K562 (cell line): ENCODE measurements at regions not wholly inside any gene's neighbourhood (a gene's known extent, or its start where the extent isn't known, plus 50 kb on each side); places are given as distances from the start of the nearest gene placed in this dataset.

Experiments
- ATAC-seq: fragments of 200-7000 bp; cut with Tn5 transposase; 3 replicates; pipeline ENCODE4 v1.9.1; 2020; ENCODE audit warnings: moderate library complexity
- BruUV-seq: library from RNA; stranded (reverse); fragments of 400-500 nt; replicated peaks from 2 replicates; lab custom pipeline; 2021; lab: Mats Ljungman, UMichigan
- CTCF ChIA-PET: fragments of 300-600 bp; formaldehyde crosslinking; extraction: SDS; loops from one replicate; lab custom pipeline; 2021; ENCODE audit warnings: low intra/inter-chr PET ratio; lab: Yijun Ruan, JAX
- POLR2A ChIA-PET: fragments of 300-600, 350-650 bp; sonication (Branson Sonifier 250); formaldehyde crosslinking; extraction: SDS; loops from one replicate; lab custom pipeline; 2021; ENCODE audit warnings: antibody characterized with exemption, inconsistent platforms; lab: Yijun Ruan, JAX
- DNase-seq, 4 experiments: peaks; one replicate each; pipeline versions ENCODE4 v3.0.0 to v3.0.0-alpha.2; 2011 to 2018; ENCODE audit warnings: low spot score in 3 of 4, mixed read lengths in 3 of 4; ENCODE audit errors: extremely low read depth in 1 of 4
- FAIRE-seq: peaks from 2 replicates; lab custom pipeline; 2011; peaks lifted over from hg19 to GRCh38; lab: Jason Lieb, UNC
- H2AFZ ChIP-seq: 2 replicates; pipeline ENCODE4 v1.6.0; 2011; ENCODE audit warnings: low read depth, low read length, control low read depth, inconsistent platforms
- H3K27ac ChIP-seq: fragments of 200-600 bp; 3 replicates; pipeline ENCODE4 v1.8.0; 2011; ENCODE audit warnings: low read depth, mild to moderate bottlenecking, control low read depth, inconsistent platforms, low read length, moderate library complexity, mixed read lengths; ENCODE audit errors: extremely low read depth
- H3K27me3 ChIP-seq, 2 experiments: fragments of 300-600 bp in 1 of 2; 2 replicates in 1 of 2; 3 replicates in 1 of 2; pipeline versions ENCODE4 v1.6.0 to v1.8.0; 2011; ENCODE audit warnings: inconsistent platforms in 2 of 2, low read length in 2 of 2, mild to moderate bottlenecking in 1 of 2, mixed read lengths in 1 of 2, moderate library complexity in 1 of 2; ENCODE audit not compliant: control insufficient read depth in 2 of 2, insufficient read depth in 2 of 2
- H3K36me3 ChIP-seq: fragments of 300-600 bp; 3 replicates; pipeline ENCODE4 v1.8.0; 2011; ENCODE audit warnings: mild to moderate bottlenecking, low read length, inconsistent platforms; ENCODE audit not compliant: control insufficient read depth, insufficient read depth
- H3K4me1 ChIP-seq, 2 experiments: fragments of 200-600 bp in 1 of 2; replicated peaks in 1 of 2; 2 replicates in 1 of 2; 3 replicates in 1 of 2; pipeline versions ENCODE4 v1.5.1 to v1.8.0; 2011; ENCODE audit warnings: inconsistent platforms in 2 of 2, low read length in 2 of 2, mild to moderate bottlenecking in 1 of 2, mixed read lengths in 1 of 2, moderate library complexity in 1 of 2; ENCODE audit not compliant: control insufficient read depth in 2 of 2, insufficient read depth in 2 of 2
- H3K4me2 ChIP-seq: 2 replicates; pipeline ENCODE4 v1.6.1; 2011; ENCODE audit warnings: low read length, control low read depth, inconsistent platforms, mixed read lengths; ENCODE audit not compliant: insufficient read depth
- H3K4me3 ChIP-seq: fragments of 200-600 bp; sonication (generic), shearing (Covaris generic); 2 replicates; pipeline ENCODE4 v1.5.1; 2016; ENCODE audit warnings: control low read depth, inconsistent platforms
- H3K79me2 ChIP-seq: fragments of 200-600 bp; 3 replicates; pipeline ENCODE4 v1.8.0; 2011; ENCODE audit warnings: low read length, inconsistent platforms; ENCODE audit not compliant: control insufficient read depth, insufficient read depth
- H3K9ac ChIP-seq, 2 experiments: 2 replicates each; pipeline versions ENCODE4 v1.6.0 to v1.6.1; 2011; ENCODE audit warnings: low read depth in 2 of 2, low read length in 2 of 2, control low read depth in 1 of 2, inconsistent platforms in 1 of 2, mild to moderate bottlenecking in 1 of 2, mixed read lengths in 1 of 2; ENCODE audit not compliant: insufficient read depth in 1 of 2
- H3K9me1 ChIP-seq: one replicate; pipeline ENCODE4 v1.6.0; 2011; ENCODE audit warnings: inconsistent platforms, mild to moderate bottlenecking, low read length, moderate library complexity; ENCODE audit not compliant: control insufficient read depth, insufficient read depth
- H3K9me3 ChIP-seq: replicated peaks from 2 replicates; pipeline ENCODE4 v1.5.1; 2011; ENCODE audit warnings: low read depth, low read length, inconsistent platforms; ENCODE audit not compliant: control insufficient read depth, insufficient read depth
- H4K20me1 ChIP-seq: replicated peaks from 2 replicates; pipeline ENCODE4 v1.6.1; 2011; ENCODE audit warnings: low read length, inconsistent platforms, mixed read lengths; ENCODE audit not compliant: control insufficient read depth, insufficient read depth
- ARHGAP35 ChIP-seq: fragments of 450-650 bp; IDR thresholded peaks from 2 replicates; pipeline ENCODE4 v1.6.1; 2018; ENCODE audit not compliant: partially characterized antibody
- ATF1 ChIP-seq, 2 experiments: fragments of 450-650 bp in 1 of 2; IDR thresholded peaks; 2 replicates each; pipeline ENCODE4 v1.6.1; 2016; ENCODE audit warnings: missing compliant biosample characterization in 1 of 2, missing genetic modification characterization in 1 of 2
- BCL6 ChIP-seq: fragments of 250-450 bp; sonication (Bioruptor Pico); IDR thresholded peaks from 2 replicates; pipeline ENCODE4 v1.4.0; 2020
- EHMT2 ChIP-seq: fragments of 450-650 bp; IDR thresholded peaks from 2 replicates; pipeline ENCODE4 v1.6.1; 2018; ENCODE audit warnings: antibody characterized with exemption
- KHSRP ChIP-seq: fragments of 450-650 bp; IDR thresholded peaks from 2 replicates; pipeline ENCODE4 v1.6.1; 2017
- PTTG1 ChIP-seq: fragments of 450-650 bp; IDR thresholded peaks from 2 replicates; pipeline ENCODE4 v1.6.1; 2016; ENCODE audit warnings: low read depth, mild to moderate bottlenecking, missing genetic modification characterization, missing compliant biosample characterization
- RBM39 ChIP-seq: fragments of 200-400 bp; formaldehyde crosslinking; optimal IDR thresholded peaks from 2 replicates; pipeline ENCODE3; 2018; ENCODE audit warnings: low read depth, low read length
- ZBTB8A ChIP-seq: fragments of 450-650 bp; IDR thresholded peaks from 2 replicates; pipeline ENCODE4 v1.6.1; 2018; ENCODE audit warnings: mild to moderate bottlenecking, moderate library complexity; ENCODE audit not compliant: partially characterized antibody
- ZNF347 ChIP-seq: fragments of 450-650 bp; formaldehyde crosslinking; IDR thresholded peaks from 2 replicates; pipeline ENCODE4 v1.4.0; 2020; ENCODE audit warnings: low read depth, mild to moderate bottlenecking, moderate library complexity
- WGBS: fragments of 100-300 bp; shearing (Covaris generic); methylation state at CpG from one replicate; pipeline ENCODE4 v1.1.6; 2016; ENCODE audit warnings: low coverage, mixed read lengths; ENCODE audit not compliant: insufficient coverage; ENCODE audit errors: missing lambda C conversion rate; 5-methylcytosine and 5-hydroxymethylcytosine counted together
- in situ Hi-C: fragments of 300-500 bp; cut with MboI; formaldehyde crosslinking; loops from 4 replicates; pipeline ENCODE4 v1.15.0; 2018; ENCODE audit warnings: inconsistent platforms, mixed read lengths
- intact Hi-C: fragments of 100-400 bp; cut with micrococcal nuclease; formaldehyde crosslinking; loops from 2 replicates; pipeline ENCODE4 v1.14.2; 2022
- TF ChIP-seq, protein P1 (sequence below), 2 experiments: fragments of 450-650 bp in 1 of 2; sonication (generic) in 1 of 2; formaldehyde crosslinking in 1 of 2; IDR thresholded peaks in 1 of 2; conservative IDR thresholded peaks in 1 of 2; 2 replicates each; pipeline versions ENCODE4 v1.6.1 to v1.8.1; 2016 to 2023; ENCODE audit warnings: mild to moderate bottlenecking in 2 of 2, moderate library complexity in 2 of 2, inconsistent platforms in 1 of 2, missing genetic modification reagents in 1 of 2

DNA sequence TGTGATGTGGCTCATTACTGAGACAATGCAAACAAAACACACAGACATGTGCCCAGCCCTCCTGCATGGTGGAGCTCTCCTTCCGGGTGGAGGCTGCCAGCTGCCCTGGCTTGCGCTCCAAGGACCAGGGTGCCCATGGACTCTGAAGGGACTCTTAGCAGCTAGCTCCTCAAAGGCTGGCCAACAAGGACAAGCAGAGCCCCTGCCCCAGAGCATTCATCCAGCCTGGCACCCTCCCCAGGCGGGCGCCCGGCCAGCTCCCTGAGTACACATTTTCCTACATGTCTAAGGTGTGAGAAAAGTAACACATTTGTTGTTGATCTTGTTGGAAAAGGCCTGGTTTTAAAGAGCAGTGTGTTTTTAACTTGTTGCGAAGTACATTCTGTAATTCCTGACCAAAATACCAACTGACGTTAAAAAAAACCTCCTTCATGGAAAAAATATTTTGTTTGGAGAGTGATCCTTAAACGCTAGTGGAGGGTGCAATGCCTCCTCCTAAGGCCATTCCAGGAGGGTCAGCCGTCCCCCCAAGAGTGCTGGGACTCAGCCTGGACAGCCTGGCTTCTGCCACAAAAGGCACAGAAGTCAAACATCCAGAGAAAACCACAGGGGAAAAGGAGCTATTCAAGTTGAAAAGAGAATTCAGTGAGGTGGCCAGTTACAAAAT is 86.9 kb downstream of the KLF15 start:
- 0% methylated on average over 7 of the region's 9 CpGs for WGBS
- ChIA-PET CTCF (no interaction called here), POLR2A (no interaction called here)
- intact Hi-C loops = no loop called here
- H3K27ac ChIP-seq = no peak overlapping the region
- H4K20me1 ChIP-seq = no peaks in the 10 kb centered on the region
- no TSS peak for BruUV-seq
- H3K4me3 ChIP-seq = no peak overlapping the region
- peaks cover 0 to 9% of the 10 kb centered on the region in 2 experiments; a peak in 2 of 5 replicates for H3K4me1 ChIP-seq
- FAIRE-seq = no peak
- H2AFZ ChIP-seq = no peak overlapping the region
- no peak for ATAC-seq
- no peaks in the 10 kb centered on the region for H3K79me2 ChIP-seq
- no peaks in the 10 kb centered on the region for H3K36me3 ChIP-seq
- in situ Hi-C loops = no loop called here
- peaks cover 5 to 32% of the 10 kb centered on the region in 2 experiments; a peak in 4 of 5 replicates for H3K27me3 ChIP-seq
- TF ChIP-seq ATF1 (CRISPR knock-in tag; IDR thresholded peaks at IDR 0.05) = no peak
- no peak for TF ChIP-seq ATF1 (tag; IDR thresholded peaks at IDR 0.05)
- no peak overlapping the region for H3K4me2 ChIP-seq
- DNase-seq = no peak
- H3K9me1 ChIP-seq = no peaks in the 10 kb centered on the region
- no peaks in the 10 kb centered on the region for H3K9me3 ChIP-seq
- no peak overlapping the region for H3K9ac ChIP-seq

DNA sequence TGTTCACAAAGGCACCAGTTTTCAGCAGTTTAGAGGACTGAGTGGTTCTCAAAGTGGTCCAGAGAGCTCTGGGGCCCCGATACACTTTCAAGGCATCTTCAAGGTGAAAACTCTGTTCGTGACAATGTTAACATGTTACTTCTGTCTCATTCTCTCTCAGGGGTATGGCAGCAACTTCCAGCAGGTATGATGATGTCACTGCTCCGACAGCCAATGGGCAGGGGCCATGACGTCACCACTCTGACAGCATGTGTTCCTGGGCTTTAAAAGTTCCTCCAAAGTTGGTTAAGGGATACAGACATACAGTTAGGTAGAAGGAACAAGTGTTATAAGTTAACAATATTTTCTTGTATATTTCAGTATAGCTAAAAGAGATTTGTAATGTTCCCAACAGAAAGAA is 87.9 kb downstream of the KLF15 start:
- Histone ChIP-seq H3K4me1 (peaks cover 0 to 9% of the 10 kb centered on the region in 2 experiments; a peak in 2 of 5 replicates), H3K9me3 (no peaks in the 10 kb centered on the region), H3K9me1 (no peaks in the 10 kb centered on the region), H3K27ac (no peak overlapping the region), H3K4me2 (no peak overlapping the region), H3K79me2 (no peaks in the 10 kb centered on the region), H4K20me1 (no peaks in the 10 kb centered on the region), H2AFZ (no peak overlapping the region), H3K36me3 (no peaks in the 10 kb centered on the region), H3K9ac (no peak overlapping the region), H3K4me3 (no peak overlapping the region), H3K27me3 (peaks cover 5 to 35% of the 10 kb centered on the region in 2 experiments; a peak in 4 of 5 replicates)
- in situ Hi-C loops (no loop called here), intact Hi-C loops (no loop called here)
- 0% methylated on average over 3 of the region's 4 CpGs for WGBS
- ChIA-PET CTCF (no interaction called here), POLR2A (no interaction called here)
- ATAC-seq (no peak; the same call in 2 of the 3 replicates), DNase-seq (peak; percentile 6 to 36 (median 22)), FAIRE-seq (no peak)
- no TSS peak for BruUV-seq
- TF ChIP-seq PTTG1 (tag) (no peak), ZNF347 (CRISPR knock-in tag) (no peak), ARHGAP35 (no peak), BCL6 (CRISPR knock-in tag) (no peak), ZBTB8A (no peak), EHMT2 (no peak), RBM39 (no peak), KHSRP (no peak)
- TF ChIP-seq, protein P1, sequence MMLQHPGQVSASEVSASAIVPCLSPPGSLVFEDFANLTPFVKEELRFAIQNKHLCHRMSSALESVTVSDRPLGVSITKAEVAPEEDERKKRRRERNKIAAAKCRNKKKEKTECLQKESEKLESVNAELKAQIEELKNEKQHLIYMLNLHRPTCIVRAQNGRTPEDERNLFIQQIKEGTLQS (IDR thresholded peaks at IDR 0.05) = peak; percentile 91
- TF ChIP-seq, protein P1 (CRISPR knock-in tag; conservative IDR thresholded peaks at IDR 0.05) = no peak
